Tibial nerve (tissue), 4 donors: ENCODE measurements at regions not wholly inside any gene's neighbourhood (a gene's known extent, or its start where the extent isn't known, plus 50 kb on each side); places are given as distances from the start of the nearest gene placed in this dataset.

Experiments used
- DNase-seq, 2 donors: peaks; one replicate each; pipeline ENCODE4 v3.0.0-alpha.2; 2019; ENCODE audit warnings: low spot score in 2 of 2
- H3K27ac ChIP-seq, 4 donors: fragments of 200-600 bp; sonication (generic) in 3 of 4; one replicate each; pipeline ENCODE4 v1.5.1; 2017 to 2019; ENCODE audit warnings: mild to moderate bottlenecking in 1 of 4
- H3K27me3 ChIP-seq, 2 donors: fragments of 200-600 bp; sonication (generic) in 1 of 2; one replicate each; pipeline versions ENCODE4 v1.5.1 to v1.6.0; 2017 to 2019
- H3K36me3 ChIP-seq, 3 donors: fragments of 200-600 bp; sonication (generic); one replicate each; pipeline ENCODE4 v1.5.1; 2018 to 2019
- H3K4me1 ChIP-seq, 4 donors: fragments of 200-600 bp; sonication (generic) in 3 of 4; one replicate each; pipeline ENCODE4 v1.5.1; 2017 to 2019
- H3K4me3 ChIP-seq, 4 donors: fragments of 200-600 bp; sonication (generic) in 3 of 4; one replicate each; pipeline ENCODE4 v1.5.1; 2017 to 2019; ENCODE audit warnings: mild to moderate bottlenecking in 1 of 4, moderate library complexity in 1 of 4
- H3K9me3 ChIP-seq, 4 donors: fragments of 200-600 bp; sonication (generic) in 3 of 4; one replicate each; pipeline ENCODE4 v1.5.1; 2017 to 2019
- CTCF ChIP-seq, 5 experiments: fragments of 200-600 bp in 3 of 5; fragments of 450-650 bp in 2 of 5; sonication (generic) in 3 of 5; IDR thresholded peaks; one replicate each; pipeline ENCODE4 v1.5.1; 2016 to 2019; ENCODE audit warnings: antibody characterized with exemption in 5 of 5, mild to moderate bottlenecking in 3 of 5, moderate library complexity in 2 of 5
- EP300 ChIP-seq, 2 donors: sonication (generic); formaldehyde crosslinking; IDR thresholded peaks; one replicate each; pipeline ENCODE4 v1.6.1; 2017; ENCODE audit warnings: antibody characterized with exemption in 2 of 2, mild to moderate bottlenecking in 1 of 2
- POLR2A ChIP-seq, 2 donors: fragments of 450-650 bp; IDR thresholded peaks; one replicate each; pipeline ENCODE4 v1.6.1; 2017; ENCODE audit warnings: antibody characterized with exemption in 2 of 2, mild to moderate bottlenecking in 2 of 2, moderate library complexity in 2 of 2
- WGBS, 2 donors: methylation state at CpG; one replicate each; pipeline ENCODE4 v1.1.5; 2018; 5-methylcytosine and 5-hydroxymethylcytosine counted together

- DNase-seq: no peak
- WGBS, 2 donors: 70 to 72% methylated on average over 2 of the region's 2 CpGs
- no peak overlapping the region for H3K4me3 ChIP-seq
- no peaks in the 10 kb centered on the region for H3K36me3 ChIP-seq
- TF ChIP-seq POLR2A (IDR thresholded peaks at IDR 0.05) (no peak), EP300 (IDR thresholded peaks at IDR 0.05) (no peak), CTCF (IDR thresholded peaks at IDR 0.05) (no peak)
- H3K27me3 ChIP-seq: no peaks in the 10 kb centered on the region
- no peak overlapping the region for H3K27ac ChIP-seq
- peaks cover 0 to 4% (median 0%) of the 10 kb centered on the region in 4 donors for H3K9me3 ChIP-seq
- H3K4me1 ChIP-seq: no peaks in the 10 kb centered on the region
Observed at GRCh38 chr6:148602136-148602535, 144.7 kb upstream of the UST start.

GRCh38 chr6:148608199-148608951 lies 138.5 kb upstream of the UST start:
- WGBS, 2 donors: 79 to 87% methylated on average over 10 of the region's 10 CpGs
- H3K27me3 ChIP-seq: no peaks in the 10 kb centered on the region
- peaks cover 0 to 23% (median 2%) of the 10 kb centered on the region in 4 donors for H3K4me1 ChIP-seq
- H3K9me3 ChIP-seq: peaks cover 0 to 4% (median 0%) of the 10 kb centered on the region in 4 donors
- no peak for DNase-seq
- H3K27ac ChIP-seq: no peak overlapping the region
- TF ChIP-seq CTCF (IDR thresholded peaks at IDR 0.05) (peak in 3 of 5 experiments; percentile 15 to 30 (median 21)), EP300 (IDR thresholded peaks at IDR 0.05) (no peak)
- H3K4me3 ChIP-seq: no peak overlapping the region
- no peaks in the 10 kb centered on the region for H3K36me3 ChIP-seq

- peak; percentile 47 to 79 for DNase-seq
- WGBS, 2 donors: 35 to 52% methylated on average over 8 of the region's 8 CpGs
- no peaks in the 10 kb centered on the region for H3K36me3 ChIP-seq
- H3K4me3 ChIP-seq: no peak overlapping the region
- no peaks in the 10 kb centered on the region for H3K9me3 ChIP-seq
- H3K27me3 ChIP-seq: no peaks in the 10 kb centered on the region
- TF ChIP-seq CTCF (IDR thresholded peaks at IDR 0.05) (no peak), EP300 (IDR thresholded peaks at IDR 0.05) (peak in 1 of 2 donors; percentile 75)
- peaks cover 0 to 23% (median 2%) of the 10 kb centered on the region in 4 donors for H3K4me1 ChIP-seq
- peak overlapping the region in 2 of 4 donors; percentile 21 to 60 for H3K27ac ChIP-seq
Observed at GRCh38 chr6:148611213-148611612, 135.6 kb upstream of the UST start.

- Histone ChIP-seq H3K27ac (peak overlapping the region in 2 of 4 donors; percentile 21 to 60), H3K9me3 (no peaks in the 10 kb centered on the region), H3K36me3 (no peaks in the 10 kb centered on the region), H3K4me1 (peaks cover 0 to 23% (median 2%) of the 10 kb centered on the region in 4 donors), H3K4me3 (no peak overlapping the region), H3K27me3 (no peaks in the 10 kb centered on the region)
- WGBS, 2 donors: 85 to 92% methylated on average over 1 of the region's 1 CpG
- TF ChIP-seq EP300 (IDR thresholded peaks at IDR 0.05): no peak
- no peak for TF ChIP-seq POLR2A (IDR thresholded peaks at IDR 0.05)
- no peak for TF ChIP-seq CTCF (IDR thresholded peaks at IDR 0.05)
- DNase-seq: no peak
Observed at GRCh38 chr6:148612043-148612442, 134.8 kb upstream of the UST start.

- TF ChIP-seq POLR2A (IDR thresholded peaks at IDR 0.05) (no peak), EP300 (IDR thresholded peaks at IDR 0.05) (no peak), CTCF (IDR thresholded peaks at IDR 0.05) (no peak)
- no peak for DNase-seq
- Histone ChIP-seq H3K4me3 (no peak overlapping the region), H3K4me1 (peaks cover 0 to 20% (median 2%) of the 10 kb centered on the region in 4 donors), H3K9me3 (no peaks in the 10 kb centered on the region), H3K27ac (no peak overlapping the region), H3K27me3 (no peaks in the 10 kb centered on the region), H3K36me3 (no peaks in the 10 kb centered on the region)
- 74 to 75% methylated on average over 3 of the region's 3 CpGs for WGBS, 2 donors
Observed at GRCh38 chr6:148614602-148615001, 132.2 kb upstream of the UST start.
